NT2/D1 (cell line): ENCODE measurements at regions not wholly inside any gene's neighbourhood (a gene's known extent, or its start where the extent isn't known, plus 50 kb on each side); places are given as distances from the start of the nearest gene placed in this dataset.

ENCODE experiments used
- DNase-seq: peaks from one replicate; pipeline ENCODE4 v3.0.0-alpha.2; 2011; ENCODE audit warnings: low read depth, low spot score
- H3K27me3 ChIP-seq: 2 replicates; pipeline ENCODE4 v1.6.0; 2011; ENCODE audit warnings: mild to moderate bottlenecking; ENCODE audit not compliant: insufficient read length, insufficient read depth
- H3K36me3 ChIP-seq: 2 replicates; pipeline ENCODE4 v1.6.1; 2011; ENCODE audit warnings: mild to moderate bottlenecking, low read length, mixed read lengths; ENCODE audit not compliant: insufficient read depth, insufficient read length
- H3K4me1 ChIP-seq: 2 replicates; pipeline ENCODE4 v1.5.1; 2011; ENCODE audit not compliant: insufficient read depth, insufficient read length
- H3K4me3 ChIP-seq: 2 replicates; pipeline ENCODE4 v1.5.1; 2011; ENCODE audit warnings: low read depth; ENCODE audit not compliant: insufficient read length
- H3K9ac ChIP-seq: 2 replicates; pipeline ENCODE4 v1.6.0; 2011; ENCODE audit warnings: low read depth; ENCODE audit not compliant: insufficient read length
- H3K9me3 ChIP-seq: 2 replicates; pipeline ENCODE4 v1.5.1; 2011; ENCODE audit warnings: mild to moderate bottlenecking, low read length; ENCODE audit not compliant: insufficient read depth
- SUZ12 ChIP-seq: IDR thresholded peaks from 2 replicates; pipeline ENCODE4 v1.6.1; 2011; ENCODE audit not compliant: insufficient read length, insufficient read depth; ENCODE audit errors: extremely low read depth
- YY1 ChIP-seq: IDR thresholded peaks from 2 replicates; pipeline ENCODE4 v1.6.1; 2011; ENCODE audit not compliant: insufficient read length, insufficient read depth
- ZNF274 ChIP-seq: IDR thresholded peaks from 2 replicates; pipeline ENCODE4 v1.6.1; 2011; ENCODE audit warnings: mild to moderate bottlenecking, low read depth, low read length

DNA sequence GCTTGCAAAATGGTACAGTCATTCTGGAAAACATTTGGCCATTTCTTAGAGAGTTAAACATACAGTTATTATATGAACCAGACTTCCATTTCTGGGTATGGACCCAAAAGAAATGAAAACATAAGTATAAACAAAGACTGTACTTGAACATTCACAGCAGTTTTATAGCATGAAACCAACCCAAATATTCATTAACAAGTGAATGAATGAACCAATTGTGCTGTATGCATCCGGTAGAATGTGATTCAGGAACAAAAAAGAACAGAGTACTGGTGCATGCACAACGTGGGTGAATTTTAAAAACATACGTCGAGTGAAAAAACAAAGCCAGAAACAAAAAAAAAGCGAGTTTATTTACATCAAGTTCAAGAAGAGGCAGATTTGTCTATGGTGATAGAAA is 1085.8 kb upstream of the AUTS2 start:
- Histone ChIP-seq H3K9me3 (peaks cover 6% of the 10 kb centered on the region; the same call in 1 of the 2 replicates), H3K4me3 (no peak overlapping the region), H3K9ac (no peak overlapping the region), H3K4me1 (no peaks in the 10 kb centered on the region), H3K36me3 (no peaks in the 10 kb centered on the region), H3K27me3 (no peaks in the 10 kb centered on the region)
- no peak for TF ChIP-seq ZNF274
- DNase-seq = no peak

DNA sequence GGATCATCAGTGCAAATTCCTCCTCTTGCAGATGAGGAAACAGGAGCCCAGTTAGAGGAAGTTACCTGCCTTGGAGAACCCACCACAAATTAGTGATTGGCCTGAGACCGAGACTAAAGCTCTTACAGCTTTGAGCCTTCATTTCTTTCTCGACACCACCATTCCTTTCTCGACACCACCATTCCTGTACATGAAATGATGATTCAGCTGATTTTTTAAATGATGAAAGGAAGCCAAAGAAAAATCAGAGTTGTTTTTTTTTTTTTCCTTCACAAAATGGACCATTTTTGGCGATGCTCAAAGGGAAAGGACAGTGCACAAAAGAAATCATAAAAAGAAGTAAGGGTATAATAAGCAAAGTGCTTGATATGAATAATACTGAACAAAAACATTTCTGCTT is 1080.2 kb upstream of the AUTS2 start:
- Histone ChIP-seq H3K4me3 (no peak overlapping the region), H3K27me3 (no peaks in the 10 kb centered on the region), H3K36me3 (no peaks in the 10 kb centered on the region), H3K4me1 (no peaks in the 10 kb centered on the region), H3K9me3 (no peaks in the 10 kb centered on the region), H3K9ac (no peak overlapping the region)
- DNase-seq = no peak
- TF ChIP-seq ZNF274 = no peak
- TF ChIP-seq SUZ12 = no peak
- TF ChIP-seq YY1 = no peak

DNA sequence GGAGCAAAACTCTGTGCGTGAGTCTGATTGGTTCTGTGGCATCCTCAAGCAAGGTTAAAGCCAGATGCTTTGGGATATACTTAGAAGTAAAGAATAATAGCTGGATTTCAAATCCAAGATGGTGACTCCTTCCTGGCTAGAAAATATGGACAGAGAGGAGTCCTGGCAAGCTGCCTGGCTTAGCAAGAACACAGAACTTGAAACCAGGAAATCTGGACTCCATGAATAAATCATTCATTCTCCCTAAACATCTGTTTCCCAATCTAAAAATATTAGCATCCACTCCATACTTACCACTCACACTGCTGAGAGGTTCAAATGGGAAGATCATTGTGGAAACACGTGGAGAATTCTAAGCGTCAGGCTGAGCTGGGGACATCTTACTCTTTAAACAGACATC is 1074.1 kb upstream of the AUTS2 start:
- DNase-seq = no peak
- H3K27me3 ChIP-seq = no peaks in the 10 kb centered on the region
- no peaks in the 10 kb centered on the region for H3K9me3 ChIP-seq
- no peak overlapping the region for H3K4me3 ChIP-seq
- no peaks in the 10 kb centered on the region for H3K4me1 ChIP-seq
- no peaks in the 10 kb centered on the region for H3K36me3 ChIP-seq
- H3K9ac ChIP-seq = no peak overlapping the region
- TF ChIP-seq ZNF274 = no peak
- no peak for TF ChIP-seq SUZ12
- no peak for TF ChIP-seq YY1

DNA sequence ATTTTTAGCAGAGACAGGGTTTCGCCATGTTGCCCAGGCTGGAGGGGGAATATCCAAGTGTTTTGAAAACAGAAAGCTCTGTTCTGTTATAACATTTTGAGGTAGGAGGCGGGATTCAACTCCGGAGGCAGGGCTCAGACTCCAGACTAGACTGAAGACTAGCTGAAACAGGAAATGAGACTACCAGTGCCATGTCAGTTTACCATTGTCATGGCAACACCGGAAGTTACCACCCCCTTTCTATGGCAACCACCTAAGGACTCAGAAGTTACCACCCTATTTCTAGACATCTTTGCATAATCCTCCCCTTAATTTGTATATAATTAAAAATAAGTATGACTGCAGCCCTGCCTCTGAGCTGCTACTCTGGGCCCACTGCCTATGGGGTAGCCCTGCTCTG is 1069.1 kb upstream of the AUTS2 start:
- no peaks in the 10 kb centered on the region for H3K9me3 ChIP-seq
- no peak for TF ChIP-seq SUZ12
- no peak for TF ChIP-seq YY1
- no peak for TF ChIP-seq ZNF274
- no peaks in the 10 kb centered on the region for H3K4me1 ChIP-seq
- DNase-seq = no peak
- H3K36me3 ChIP-seq = no peaks in the 10 kb centered on the region
- H3K27me3 ChIP-seq = no peaks in the 10 kb centered on the region
- H3K9ac ChIP-seq = no peak overlapping the region
- H3K4me3 ChIP-seq = no peak overlapping the region

DNA sequence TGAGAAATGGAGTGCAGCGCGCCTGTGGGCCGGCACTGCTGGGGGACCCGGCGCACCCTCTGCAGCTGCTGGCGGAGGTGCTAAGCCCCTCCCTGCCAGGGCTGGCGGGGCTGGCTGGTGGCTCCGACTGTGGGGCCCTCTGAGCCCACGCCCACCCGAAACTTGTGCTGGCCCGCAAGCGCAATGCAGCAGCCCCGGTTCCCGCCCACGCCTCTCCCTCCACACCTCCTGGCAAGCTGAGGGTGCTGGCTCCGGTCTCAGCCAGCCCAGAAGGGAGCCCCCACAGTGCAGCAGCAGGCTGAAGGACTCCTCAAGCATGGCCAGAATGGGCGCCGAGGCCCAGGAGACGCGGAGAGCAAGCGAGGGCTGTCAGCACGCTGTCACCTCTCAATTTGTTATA is 1063.0 kb upstream of the AUTS2 start:
- TF ChIP-seq YY1 = no peak
- Histone ChIP-seq H3K4me3 (no peak overlapping the region), H3K27me3 (no peaks in the 10 kb centered on the region), H3K36me3 (no peaks in the 10 kb centered on the region), H3K9ac (no peak overlapping the region), H3K4me1 (no peaks in the 10 kb centered on the region), H3K9me3 (no peaks in the 10 kb centered on the region; the same call in 1 of the 2 replicates)
- DNase-seq = no peak

DNA sequence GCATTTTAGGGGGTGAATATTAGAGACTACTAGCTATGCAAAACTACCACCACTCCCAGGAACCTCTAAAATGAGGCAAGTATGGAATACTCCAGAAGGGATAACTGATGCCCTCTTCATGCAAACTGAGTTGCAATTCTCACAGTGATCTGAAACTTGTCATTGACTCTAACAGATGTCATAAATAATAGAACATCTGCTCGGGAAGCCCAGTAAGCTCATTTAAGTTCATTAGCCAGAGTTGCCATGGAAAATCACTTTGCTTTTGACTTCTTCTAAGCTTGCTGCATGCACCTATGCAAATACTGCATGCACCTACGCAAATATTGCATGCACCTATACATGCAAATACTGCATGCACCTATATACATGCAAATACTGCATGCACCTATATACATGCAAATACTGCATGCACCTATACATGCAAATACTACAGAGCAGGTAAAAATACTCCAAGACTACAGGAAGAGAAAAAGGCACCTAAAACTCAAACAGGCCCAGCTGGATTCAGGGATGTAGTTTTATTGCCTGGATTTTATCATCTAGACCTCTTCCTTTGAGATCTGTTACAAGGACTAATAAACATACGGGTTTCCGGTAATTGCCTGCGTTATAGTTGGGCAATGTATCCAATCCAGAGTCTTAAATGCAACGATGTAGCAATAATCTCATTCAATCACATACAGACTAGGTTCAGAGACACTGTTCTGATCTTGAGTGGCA is 1061.1 kb upstream of the AUTS2 start:
- Histone ChIP-seq H3K4me3 (no peak overlapping the region), H3K9me3 (no peaks in the 10 kb centered on the region; the same call in 1 of the 2 replicates), H3K9ac (no peak overlapping the region), H3K4me1 (no peaks in the 10 kb centered on the region), H3K27me3 (no peaks in the 10 kb centered on the region), H3K36me3 (no peaks in the 10 kb centered on the region)
- no peak for DNase-seq
- TF ChIP-seq YY1 (no peak), SUZ12 (no peak), ZNF274 (no peak)

DNA sequence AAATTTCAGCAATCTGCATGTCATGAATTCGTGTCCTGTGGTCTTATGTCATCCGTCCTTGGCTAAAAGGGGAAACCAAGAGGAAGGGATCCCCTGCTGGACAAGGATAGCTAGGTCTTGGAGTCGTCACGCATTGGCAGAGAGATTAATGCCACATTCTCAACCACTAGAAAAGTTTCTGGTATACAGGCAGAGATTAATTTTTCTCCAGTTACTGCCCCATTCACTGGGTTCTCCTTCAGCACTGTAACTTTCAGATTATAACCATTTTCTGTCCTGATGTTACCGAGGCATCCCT is 1060.6 kb upstream of the AUTS2 start:
- H3K9ac ChIP-seq = no peak overlapping the region
- H3K4me3 ChIP-seq = no peak overlapping the region
- no peaks in the 10 kb centered on the region; the same call in 1 of the 2 replicates for H3K9me3 ChIP-seq
- no peaks in the 10 kb centered on the region for H3K27me3 ChIP-seq
- no peak for DNase-seq
- no peaks in the 10 kb centered on the region for H3K4me1 ChIP-seq
- H3K36me3 ChIP-seq = no peaks in the 10 kb centered on the region
- TF ChIP-seq YY1 (no peak), ZNF274 (no peak), SUZ12 (no peak)

DNA sequence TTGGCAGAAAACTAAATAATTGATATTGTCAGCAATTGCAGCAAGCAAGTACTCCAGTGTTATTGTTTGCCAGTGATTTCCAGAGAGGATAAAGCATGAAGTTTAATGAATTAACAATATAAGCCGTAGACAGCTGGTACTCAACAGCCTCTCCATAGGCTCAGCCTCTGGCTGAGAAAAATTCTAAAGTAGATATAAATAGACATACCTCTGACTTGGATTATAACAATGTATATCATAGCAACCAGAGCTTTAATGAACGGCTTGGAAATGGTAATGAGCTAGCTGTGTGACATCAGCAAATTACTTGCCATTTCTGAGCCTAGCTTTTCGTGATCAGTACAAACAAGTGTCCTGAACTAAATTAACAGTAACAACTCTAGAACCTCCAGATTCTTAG is 1055.4 kb upstream of the AUTS2 start:
- H3K4me1 ChIP-seq = no peaks in the 10 kb centered on the region
- no peaks in the 10 kb centered on the region for H3K9me3 ChIP-seq
- no peak for DNase-seq
- no peaks in the 10 kb centered on the region for H3K36me3 ChIP-seq
- no peaks in the 10 kb centered on the region for H3K27me3 ChIP-seq
- TF ChIP-seq YY1 (no peak), ZNF274 (no peak), SUZ12 (no peak)
- H3K4me3 ChIP-seq = no peak overlapping the region
- no peak overlapping the region for H3K9ac ChIP-seq

DNA sequence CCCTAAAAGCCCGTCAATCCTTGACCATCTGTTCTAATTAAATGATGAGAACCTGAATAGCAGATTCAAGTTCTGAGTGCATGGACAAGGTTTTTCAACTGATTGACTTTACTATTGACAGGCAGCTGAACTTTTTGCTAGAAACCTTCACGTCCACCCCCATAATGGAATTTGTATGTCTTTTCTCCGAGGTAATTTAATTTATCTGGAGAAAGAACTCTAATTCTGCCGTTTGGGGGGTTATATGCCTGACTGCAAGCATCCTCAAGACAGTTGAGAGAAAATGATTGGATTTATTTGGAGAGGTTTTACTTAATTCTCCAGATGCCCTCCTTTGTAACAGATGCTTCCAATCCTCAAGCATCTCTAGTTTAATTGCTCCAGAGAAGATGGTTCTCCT is 1053.4 kb upstream of the AUTS2 start:
- Histone ChIP-seq H3K4me1 (no peaks in the 10 kb centered on the region), H3K9me3 (no peaks in the 10 kb centered on the region), H3K36me3 (no peaks in the 10 kb centered on the region), H3K4me3 (no peak overlapping the region), H3K27me3 (no peaks in the 10 kb centered on the region), H3K9ac (no peak overlapping the region)
- DNase-seq = no peak
- TF ChIP-seq YY1 (no peak), ZNF274 (no peak), SUZ12 (no peak)
